ENCODE measurements at regions not wholly inside any gene's neighbourhood (a gene's known extent, or its start where the extent isn't known, plus 50 kb on each side); places are given as distances from the start of the nearest gene placed in this dataset.

DNA sequence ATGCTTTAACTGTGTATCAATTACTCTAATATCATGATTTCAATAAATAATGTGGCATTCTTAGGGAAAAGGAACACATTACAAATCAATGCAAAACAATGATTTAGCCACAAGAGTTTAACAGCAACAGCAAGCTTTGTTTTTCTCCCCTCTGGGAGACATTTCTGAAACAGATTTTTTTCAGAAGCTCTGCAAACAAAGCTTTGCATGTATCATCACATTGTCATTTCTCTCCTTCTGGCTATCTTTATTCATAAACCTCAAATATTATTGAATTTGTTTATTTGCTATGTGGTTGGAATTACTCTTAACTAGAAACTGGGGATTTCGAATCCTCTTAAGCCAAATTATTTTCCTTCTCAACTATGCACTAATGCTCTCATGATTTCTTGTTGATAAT lies 278.4 kb upstream of the ATXN7L3B start:
- TF ChIP-seq POLR2AphosphoS5 (IDR thresholded peaks at IDR 0.05; ENCODE audit: low read depth, low read length) (no peak), TCF7L2 (IDR thresholded peaks at IDR 0.05; ENCODE audit: low read depth, low read length) (no peak)
- TF ChIP-seq, protein P1, sequence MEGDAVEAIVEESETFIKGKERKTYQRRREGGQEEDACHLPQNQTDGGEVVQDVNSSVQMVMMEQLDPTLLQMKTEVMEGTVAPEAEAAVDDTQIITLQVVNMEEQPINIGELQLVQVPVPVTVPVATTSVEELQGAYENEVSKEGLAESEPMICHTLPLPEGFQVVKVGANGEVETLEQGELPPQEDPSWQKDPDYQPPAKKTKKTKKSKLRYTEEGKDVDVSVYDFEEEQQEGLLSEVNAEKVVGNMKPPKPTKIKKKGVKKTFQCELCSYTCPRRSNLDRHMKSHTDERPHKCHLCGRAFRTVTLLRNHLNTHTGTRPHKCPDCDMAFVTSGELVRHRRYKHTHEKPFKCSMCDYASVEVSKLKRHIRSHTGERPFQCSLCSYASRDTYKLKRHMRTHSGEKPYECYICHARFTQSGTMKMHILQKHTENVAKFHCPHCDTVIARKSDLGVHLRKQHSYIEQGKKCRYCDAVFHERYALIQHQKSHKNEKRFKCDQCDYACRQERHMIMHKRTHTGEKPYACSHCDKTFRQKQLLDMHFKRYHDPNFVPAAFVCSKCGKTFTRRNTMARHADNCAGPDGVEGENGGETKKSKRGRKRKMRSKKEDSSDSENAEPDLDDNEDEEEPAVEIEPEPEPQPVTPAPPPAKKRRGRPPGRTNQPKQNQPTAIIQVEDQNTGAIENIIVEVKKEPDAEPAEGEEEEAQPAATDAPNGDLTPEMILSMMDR (IDR thresholded peaks at IDR 0.05): no peak
- TF ChIP-seq, protein P2, sequence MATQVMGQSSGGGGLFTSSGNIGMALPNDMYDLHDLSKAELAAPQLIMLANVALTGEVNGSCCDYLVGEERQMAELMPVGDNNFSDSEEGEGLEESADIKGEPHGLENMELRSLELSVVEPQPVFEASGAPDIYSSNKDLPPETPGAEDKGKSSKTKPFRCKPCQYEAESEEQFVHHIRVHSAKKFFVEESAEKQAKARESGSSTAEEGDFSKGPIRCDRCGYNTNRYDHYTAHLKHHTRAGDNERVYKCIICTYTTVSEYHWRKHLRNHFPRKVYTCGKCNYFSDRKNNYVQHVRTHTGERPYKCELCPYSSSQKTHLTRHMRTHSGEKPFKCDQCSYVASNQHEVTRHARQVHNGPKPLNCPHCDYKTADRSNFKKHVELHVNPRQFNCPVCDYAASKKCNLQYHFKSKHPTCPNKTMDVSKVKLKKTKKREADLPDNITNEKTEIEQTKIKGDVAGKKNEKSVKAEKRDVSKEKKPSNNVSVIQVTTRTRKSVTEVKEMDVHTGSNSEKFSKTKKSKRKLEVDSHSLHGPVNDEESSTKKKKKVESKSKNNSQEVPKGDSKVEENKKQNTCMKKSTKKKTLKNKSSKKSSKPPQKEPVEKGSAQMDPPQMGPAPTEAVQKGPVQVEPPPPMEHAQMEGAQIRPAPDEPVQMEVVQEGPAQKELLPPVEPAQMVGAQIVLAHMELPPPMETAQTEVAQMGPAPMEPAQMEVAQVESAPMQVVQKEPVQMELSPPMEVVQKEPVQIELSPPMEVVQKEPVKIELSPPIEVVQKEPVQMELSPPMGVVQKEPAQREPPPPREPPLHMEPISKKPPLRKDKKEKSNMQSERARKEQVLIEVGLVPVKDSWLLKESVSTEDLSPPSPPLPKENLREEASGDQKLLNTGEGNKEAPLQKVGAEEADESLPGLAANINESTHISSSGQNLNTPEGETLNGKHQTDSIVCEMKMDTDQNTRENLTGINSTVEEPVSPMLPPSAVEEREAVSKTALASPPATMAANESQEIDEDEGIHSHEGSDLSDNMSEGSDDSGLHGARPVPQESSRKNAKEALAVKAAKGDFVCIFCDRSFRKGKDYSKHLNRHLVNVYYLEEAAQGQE (IDR thresholded peaks at IDR 0.05; ENCODE audit: insufficient read depth in 1 of 2, low read depth in 2 of 2, low read length in 1 of 2): no peak

All from Panc1 (cell line).